ENCODE measurements at regions not wholly inside any gene's neighbourhood (a gene's known extent, or its start where the extent isn't known, plus 50 kb on each side); places are given as distances from the start of the nearest gene placed in this dataset.

GRCh38 chr16:49183911-49184310 lies 97.7 kb downstream of the CBLN1 start:
- DNase-seq: peak in 1 of 3 donors; percentile 1
- 22 to 23% methylated on average over 5 of the region's 5 CpGs for WGBS, 2 donors
- H3K27me3 ChIP-seq (ENCODE audit: control insufficient read depth in 3 of 3, insufficient read depth in 3 of 3, low read length in 2 of 3): peaks cover 0 to 6% (median 3%) of the 10 kb centered on the region in 3 donors
- TF ChIP-seq CTCF (IDR thresholded peaks at IDR 0.05; ENCODE audit: control extremely low read depth, extremely low read depth): no peak
- H3K4me3 ChIP-seq: no peak overlapping the region
- no peaks in the 10 kb centered on the region for H3K36me3 ChIP-seq (ENCODE audit: control insufficient read depth in 4 of 4, insufficient read depth in 4 of 4, low read length in 4 of 4)
- no peak overlapping the region for H3K9ac ChIP-seq (ENCODE audit: insufficient read depth in 1 of 2, low read length in 2 of 2)
- H3K9me3 ChIP-seq (ENCODE audit: control insufficient read depth in 4 of 4, insufficient read depth in 3 of 4, low read length in 3 of 4): peaks cover 0 to 7% (median 0%) of the 10 kb centered on the region in 4 donors
- H3K27ac ChIP-seq (ENCODE audit: low read depth in 1 of 2, low read length in 1 of 2): no peak overlapping the region
- ATAC-seq (ENCODE audit: insufficient read depth, low FRiP score): no peak
- H3K4me1 ChIP-seq (ENCODE audit: control insufficient read depth in 5 of 5, insufficient read depth in 5 of 5, low read length in 5 of 5): peaks cover 0 to 3% (median 0%) of the 10 kb centered on the region in 5 donors

GRCh38 chr16:49181791-49182518 lies 99.7 kb downstream of the CBLN1 start:
- H3K27ac ChIP-seq (ENCODE audit: low read depth in 1 of 2, low read length in 1 of 2): no peak overlapping the region
- ATAC-seq (ENCODE audit: insufficient read depth, low FRiP score) (no peak), DNase-seq (no peak)
- no peak overlapping the region for H3K9ac ChIP-seq (ENCODE audit: insufficient read depth in 1 of 2, low read length in 2 of 2)
- 17 to 24% methylated on average over 8 of the region's 8 CpGs for WGBS, 2 donors
- H3K27me3 ChIP-seq (ENCODE audit: control insufficient read depth in 3 of 3, insufficient read depth in 3 of 3, low read length in 2 of 3): peaks cover 0 to 6% (median 3%) of the 10 kb centered on the region in 3 donors
- TF ChIP-seq CTCF (IDR thresholded peaks at IDR 0.05; ENCODE audit: control extremely low read depth, extremely low read depth): no peak
- H3K4me3 ChIP-seq: no peak overlapping the region
- H3K4me1 ChIP-seq (ENCODE audit: control insufficient read depth in 5 of 5, insufficient read depth in 5 of 5, low read length in 5 of 5): peaks cover 0 to 3% (median 0%) of the 10 kb centered on the region in 5 donors
- H3K9me3 ChIP-seq (ENCODE audit: control insufficient read depth in 4 of 4, insufficient read depth in 3 of 4, low read length in 3 of 4): peaks cover 0 to 7% (median 0%) of the 10 kb centered on the region in 4 donors
- no peaks in the 10 kb centered on the region for H3K36me3 ChIP-seq (ENCODE audit: control insufficient read depth in 4 of 4, insufficient read depth in 4 of 4, low read length in 4 of 4)

GRCh38 chr16:49179714-49180330 lies 101.8 kb downstream of the CBLN1 start:
- H3K4me3 ChIP-seq: no peak overlapping the region
- peaks cover 0 to 6% (median 3%) of the 10 kb centered on the region in 3 donors for H3K27me3 ChIP-seq (ENCODE audit: control insufficient read depth in 3 of 3, insufficient read depth in 3 of 3, low read length in 2 of 3)
- no peak overlapping the region for H3K9ac ChIP-seq (ENCODE audit: insufficient read depth in 1 of 2, low read length in 2 of 2)
- peaks cover 0 to 7% (median 0%) of the 10 kb centered on the region in 4 donors for H3K9me3 ChIP-seq (ENCODE audit: control insufficient read depth in 4 of 4, insufficient read depth in 3 of 4, low read length in 3 of 4)
- H3K4me1 ChIP-seq (ENCODE audit: control insufficient read depth in 5 of 5, insufficient read depth in 5 of 5, low read length in 5 of 5): peaks cover 0 to 3% (median 0%) of the 10 kb centered on the region in 5 donors
- ATAC-seq (ENCODE audit: insufficient read depth, low FRiP score) (no peak), DNase-seq (no peak)
- TF ChIP-seq CTCF (IDR thresholded peaks at IDR 0.05; ENCODE audit: control extremely low read depth, extremely low read depth): no peak
- 43 to 47% methylated on average over 4 of the region's 4 CpGs for WGBS, 2 donors
- H3K27ac ChIP-seq (ENCODE audit: low read depth in 1 of 2, low read length in 1 of 2): no peak overlapping the region
- no peaks in the 10 kb centered on the region for H3K36me3 ChIP-seq (ENCODE audit: control insufficient read depth in 4 of 4, insufficient read depth in 4 of 4, low read length in 4 of 4)
